LNCAP (cell line): ENCODE measurements at regions not wholly inside any gene's neighbourhood (a gene's known extent, or its start where the extent isn't known, plus 50 kb on each side); places are given as distances from the start of the nearest gene placed in this dataset.
A peak's percentile ranks its signal among the peaks of the same experiment; 100 is the strongest.

ENCODE experiments used
- TF ChIP-seq, protein P1 (sequence below): fragments of 450-650 bp; IDR thresholded peaks from 2 replicates; pipeline ENCODE4 v1.5.1; 2017; ENCODE audit warnings: mild to moderate bottlenecking

GRCh38 chr15:22719980-22720379 lies 66.5 kb upstream of the NIPA1 start:
- TF ChIP-seq, protein P1, sequence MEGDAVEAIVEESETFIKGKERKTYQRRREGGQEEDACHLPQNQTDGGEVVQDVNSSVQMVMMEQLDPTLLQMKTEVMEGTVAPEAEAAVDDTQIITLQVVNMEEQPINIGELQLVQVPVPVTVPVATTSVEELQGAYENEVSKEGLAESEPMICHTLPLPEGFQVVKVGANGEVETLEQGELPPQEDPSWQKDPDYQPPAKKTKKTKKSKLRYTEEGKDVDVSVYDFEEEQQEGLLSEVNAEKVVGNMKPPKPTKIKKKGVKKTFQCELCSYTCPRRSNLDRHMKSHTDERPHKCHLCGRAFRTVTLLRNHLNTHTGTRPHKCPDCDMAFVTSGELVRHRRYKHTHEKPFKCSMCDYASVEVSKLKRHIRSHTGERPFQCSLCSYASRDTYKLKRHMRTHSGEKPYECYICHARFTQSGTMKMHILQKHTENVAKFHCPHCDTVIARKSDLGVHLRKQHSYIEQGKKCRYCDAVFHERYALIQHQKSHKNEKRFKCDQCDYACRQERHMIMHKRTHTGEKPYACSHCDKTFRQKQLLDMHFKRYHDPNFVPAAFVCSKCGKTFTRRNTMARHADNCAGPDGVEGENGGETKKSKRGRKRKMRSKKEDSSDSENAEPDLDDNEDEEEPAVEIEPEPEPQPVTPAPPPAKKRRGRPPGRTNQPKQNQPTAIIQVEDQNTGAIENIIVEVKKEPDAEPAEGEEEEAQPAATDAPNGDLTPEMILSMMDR = peak; percentile 18; the same call in 1 of the 2 replicates

- TF ChIP-seq, protein P1 = no peak
These were observed 50.7 kb upstream of the NIPA1 start for GRCh38 chr15:22735781-22736180.
